GM06990 (cell line): ENCODE measurements at regions not wholly inside any gene's neighbourhood (a gene's known extent, or its start where the extent isn't known, plus 50 kb on each side); places are given as distances from the start of the nearest gene placed in this dataset.

Experiments used
- DNase-seq: peaks from one replicate; pipeline ENCODE4 v3.0.0-alpha.2; 2011; ENCODE audit not compliant: insufficient read length; ENCODE audit errors: extremely low read depth
- H3K27me3 ChIP-seq: replicated peaks from 2 replicates; pipeline ENCODE4 v1.6.0; 2011; ENCODE audit warnings: low read length; ENCODE audit not compliant: control insufficient read depth, insufficient read depth
- H3K36me3 ChIP-seq: 2 replicates; pipeline ENCODE4 v1.5.1; 2011; ENCODE audit warnings: low read length; ENCODE audit not compliant: control insufficient read depth, insufficient read depth
- H3K4me3 ChIP-seq: replicated peaks from 2 replicates; pipeline ENCODE4 v1.5.1; 2011; ENCODE audit warnings: low read depth, mild to moderate bottlenecking, control low read depth, low read length
- TF ChIP-seq, protein P1 (sequence below): IDR thresholded peaks from 2 replicates; pipeline ENCODE4 v1.5.1; 2011; ENCODE audit warnings: low read length, control low read depth, mild to moderate bottlenecking, inconsistent platforms; ENCODE audit not compliant: insufficient read depth, poor library complexity, severe bottlenecking

DNA sequence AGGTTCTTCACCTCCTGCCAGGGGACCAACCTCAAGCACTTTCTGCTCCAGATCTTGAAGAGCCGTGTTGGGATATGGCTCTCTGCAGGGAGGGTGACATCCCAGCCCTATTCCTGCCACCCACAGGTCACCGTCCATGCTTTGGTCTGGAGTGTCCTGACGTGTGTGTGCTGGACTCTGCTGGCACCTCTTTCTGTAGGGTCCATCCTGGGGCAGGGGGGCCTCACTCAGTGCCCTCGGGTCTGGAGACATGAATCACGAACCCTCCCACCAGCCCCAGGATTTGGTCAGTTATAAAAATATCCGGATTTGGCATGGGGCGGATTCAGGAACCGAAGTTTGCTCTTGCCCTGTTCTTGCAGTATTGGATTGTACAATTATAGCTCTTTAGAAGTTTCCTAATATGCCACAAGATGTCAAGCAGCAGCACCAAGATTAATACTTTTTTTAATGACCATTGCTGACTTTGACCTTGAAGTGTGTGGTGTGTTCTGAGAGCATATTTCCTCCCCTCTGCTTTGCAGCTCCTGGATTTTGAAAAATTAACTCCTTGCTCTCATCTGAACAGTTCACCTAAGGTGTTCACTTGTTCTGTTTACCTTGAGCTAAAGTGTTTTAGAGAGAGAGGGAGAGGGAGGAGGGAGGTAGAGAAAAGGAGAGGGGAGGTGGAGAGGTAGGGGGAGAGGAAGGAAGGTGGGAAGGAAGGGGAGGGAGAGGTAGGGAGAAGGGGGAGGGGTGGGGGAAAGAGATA, 95.4 kb upstream of the SHH start:
- TF ChIP-seq, protein P1, sequence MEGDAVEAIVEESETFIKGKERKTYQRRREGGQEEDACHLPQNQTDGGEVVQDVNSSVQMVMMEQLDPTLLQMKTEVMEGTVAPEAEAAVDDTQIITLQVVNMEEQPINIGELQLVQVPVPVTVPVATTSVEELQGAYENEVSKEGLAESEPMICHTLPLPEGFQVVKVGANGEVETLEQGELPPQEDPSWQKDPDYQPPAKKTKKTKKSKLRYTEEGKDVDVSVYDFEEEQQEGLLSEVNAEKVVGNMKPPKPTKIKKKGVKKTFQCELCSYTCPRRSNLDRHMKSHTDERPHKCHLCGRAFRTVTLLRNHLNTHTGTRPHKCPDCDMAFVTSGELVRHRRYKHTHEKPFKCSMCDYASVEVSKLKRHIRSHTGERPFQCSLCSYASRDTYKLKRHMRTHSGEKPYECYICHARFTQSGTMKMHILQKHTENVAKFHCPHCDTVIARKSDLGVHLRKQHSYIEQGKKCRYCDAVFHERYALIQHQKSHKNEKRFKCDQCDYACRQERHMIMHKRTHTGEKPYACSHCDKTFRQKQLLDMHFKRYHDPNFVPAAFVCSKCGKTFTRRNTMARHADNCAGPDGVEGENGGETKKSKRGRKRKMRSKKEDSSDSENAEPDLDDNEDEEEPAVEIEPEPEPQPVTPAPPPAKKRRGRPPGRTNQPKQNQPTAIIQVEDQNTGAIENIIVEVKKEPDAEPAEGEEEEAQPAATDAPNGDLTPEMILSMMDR: no peak
- Histone ChIP-seq H3K36me3 (no peaks in the 10 kb centered on the region), H3K4me3 (no peak overlapping the region), H3K27me3 (no peaks in the 10 kb centered on the region)
- no peak for DNase-seq

DNA sequence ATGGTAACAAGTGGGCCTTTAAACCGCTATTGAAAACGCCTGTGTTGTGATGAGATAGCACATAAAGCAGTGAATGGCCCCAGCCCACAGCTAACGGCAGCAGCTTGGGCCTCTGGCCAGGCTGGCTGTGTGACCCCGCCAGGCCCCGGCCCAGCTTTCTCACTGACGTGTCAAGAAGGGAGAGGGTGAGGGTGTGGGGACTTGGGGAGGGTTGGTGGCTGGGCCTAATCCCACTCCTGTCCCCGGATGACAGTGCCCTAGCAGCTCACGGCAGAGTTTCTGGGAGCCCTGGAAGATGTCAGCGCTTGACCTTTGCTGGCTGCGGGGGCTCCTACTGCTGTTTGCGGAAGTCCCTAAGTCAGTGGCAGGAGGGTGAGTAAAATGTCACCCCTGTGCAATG, 88.9 kb upstream of the SHH start:
- TF ChIP-seq, protein P1: no peak
- no peak for DNase-seq
- Histone ChIP-seq H3K27me3 (no peaks in the 10 kb centered on the region), H3K4me3 (no peak overlapping the region), H3K36me3 (no peaks in the 10 kb centered on the region)

DNA sequence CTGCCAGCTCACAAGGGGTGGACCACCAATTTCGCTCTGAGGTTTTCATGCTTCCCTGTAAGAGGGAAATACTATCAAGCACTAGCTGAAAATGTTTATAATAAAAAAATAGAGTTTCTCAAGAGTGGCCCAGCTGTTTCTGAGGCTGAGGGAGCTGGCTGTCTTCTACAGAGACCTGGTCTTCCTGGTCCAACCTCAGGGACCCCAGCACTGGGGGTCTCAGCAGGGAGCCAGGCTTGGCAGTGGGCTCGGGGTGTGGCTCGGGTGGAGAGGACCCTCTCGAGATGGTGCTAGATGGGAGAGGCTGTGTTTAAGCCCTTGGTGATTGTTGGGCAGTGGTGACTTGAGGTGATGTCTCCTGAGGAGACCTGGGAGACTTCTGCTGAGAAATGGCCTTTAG, 87.3 kb upstream of the SHH start:
- Histone ChIP-seq H3K36me3 (no peaks in the 10 kb centered on the region), H3K27me3 (no peaks in the 10 kb centered on the region), H3K4me3 (no peak overlapping the region)
- TF ChIP-seq, protein P1: no peak
- DNase-seq: no peak

- no peaks in the 10 kb centered on the region for H3K27me3 ChIP-seq
- TF ChIP-seq, protein P1: no peak
- DNase-seq: no peak
- H3K4me3 ChIP-seq: no peak overlapping the region
- H3K36me3 ChIP-seq: no peaks in the 10 kb centered on the region
Observed at GRCh38 chr7:155897758-155898386, 85.6 kb upstream of the SHH start.

DNA sequence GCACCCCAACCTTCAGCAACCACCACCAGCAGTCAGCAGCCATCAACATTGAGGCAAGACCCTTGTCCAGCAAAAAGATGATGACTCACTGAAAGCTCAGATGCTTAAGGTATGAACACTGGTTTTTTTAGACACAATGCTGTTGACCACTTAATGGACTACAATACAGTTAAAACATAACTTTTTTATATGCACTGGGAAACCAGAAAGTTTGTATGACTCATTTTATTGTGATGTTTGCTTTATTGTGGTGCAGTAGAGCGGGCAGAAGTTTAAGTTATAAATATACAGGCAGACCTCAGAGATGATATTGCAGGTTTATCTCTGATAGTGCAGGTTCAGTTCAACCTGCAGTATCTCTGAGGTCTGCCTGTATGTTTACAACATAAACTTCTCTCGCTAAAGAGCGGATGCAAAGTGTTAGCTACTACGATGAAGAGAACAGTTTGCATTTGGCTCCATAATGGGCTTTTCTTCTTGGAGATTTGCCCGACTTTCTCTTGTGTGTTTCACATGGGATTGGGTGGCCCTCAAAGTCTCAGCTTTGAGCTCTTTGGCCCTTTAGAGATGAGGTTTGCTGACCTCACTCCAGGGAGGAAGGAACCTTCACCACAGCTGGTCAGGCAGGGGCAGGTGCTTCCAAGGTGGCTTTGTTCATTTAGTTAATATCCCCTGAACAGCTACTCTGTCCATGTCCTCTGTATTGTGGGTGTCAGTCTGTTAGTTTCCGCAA, 84.4 kb upstream of the SHH start:
- no peaks in the 10 kb centered on the region for H3K27me3 ChIP-seq
- no peak for DNase-seq
- H3K4me3 ChIP-seq: no peak overlapping the region
- no peaks in the 10 kb centered on the region for H3K36me3 ChIP-seq
- TF ChIP-seq, protein P1: no peak
